ENCODE measurements at regions not wholly inside any gene's neighbourhood (a gene's known extent, or its start where the extent isn't known, plus 50 kb on each side); places are given as distances from the start of the nearest gene placed in this dataset.

- TF ChIP-seq, protein P1, sequence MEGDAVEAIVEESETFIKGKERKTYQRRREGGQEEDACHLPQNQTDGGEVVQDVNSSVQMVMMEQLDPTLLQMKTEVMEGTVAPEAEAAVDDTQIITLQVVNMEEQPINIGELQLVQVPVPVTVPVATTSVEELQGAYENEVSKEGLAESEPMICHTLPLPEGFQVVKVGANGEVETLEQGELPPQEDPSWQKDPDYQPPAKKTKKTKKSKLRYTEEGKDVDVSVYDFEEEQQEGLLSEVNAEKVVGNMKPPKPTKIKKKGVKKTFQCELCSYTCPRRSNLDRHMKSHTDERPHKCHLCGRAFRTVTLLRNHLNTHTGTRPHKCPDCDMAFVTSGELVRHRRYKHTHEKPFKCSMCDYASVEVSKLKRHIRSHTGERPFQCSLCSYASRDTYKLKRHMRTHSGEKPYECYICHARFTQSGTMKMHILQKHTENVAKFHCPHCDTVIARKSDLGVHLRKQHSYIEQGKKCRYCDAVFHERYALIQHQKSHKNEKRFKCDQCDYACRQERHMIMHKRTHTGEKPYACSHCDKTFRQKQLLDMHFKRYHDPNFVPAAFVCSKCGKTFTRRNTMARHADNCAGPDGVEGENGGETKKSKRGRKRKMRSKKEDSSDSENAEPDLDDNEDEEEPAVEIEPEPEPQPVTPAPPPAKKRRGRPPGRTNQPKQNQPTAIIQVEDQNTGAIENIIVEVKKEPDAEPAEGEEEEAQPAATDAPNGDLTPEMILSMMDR (IDR thresholded peaks at IDR 0.05), result no peak
- TF ChIP-seq POLR2A (IDR thresholded peaks at IDR 0.05), result no peak
Observed at GRCh38 chr17:34201225-34201624, 53.9 kb upstream of the CCL2 start.

Data from heart left ventricle (tissue), 13 donors.